BJ (cell line): ENCODE measurements at regions not wholly inside any gene's neighbourhood (a gene's known extent, or its start where the extent isn't known, plus 50 kb on each side); places are given as distances from the start of the nearest gene placed in this dataset.
A peak's percentile ranks its signal among the peaks of the same experiment; 100 is the strongest.

ENCODE experiments used
- CTCF ChIA-PET: fragments of 350-600 bp; formaldehyde crosslinking; extraction: SDS; loops from one replicate; lab custom pipeline; 2021; ENCODE audit warnings: antibody characterized with exemption, inconsistent platforms; lab: Yijun Ruan, JAX
- POLR2A ChIA-PET: fragments of 300-600 bp; sonication (Branson Sonifier 250); formaldehyde crosslinking; extraction: SDS; loops from one replicate; lab custom pipeline; 2021; ENCODE audit warnings: antibody characterized with exemption; lab: Charles Lee
- DNase-seq: peaks from one replicate; pipeline ENCODE4 v3.0.0-alpha.2; 2011; ENCODE audit warnings: low read depth
- H3K27me3 ChIP-seq: 2 replicates; pipeline ENCODE4 v1.6.0; 2011; ENCODE audit warnings: low read length; ENCODE audit not compliant: control insufficient read depth, insufficient read depth
- H3K36me3 ChIP-seq: 2 replicates; pipeline ENCODE4 v1.5.1; 2011; ENCODE audit warnings: low read length; ENCODE audit not compliant: control insufficient read depth, insufficient read depth
- H3K4me3 ChIP-seq: 2 replicates; pipeline ENCODE4 v1.5.1; 2011; ENCODE audit warnings: low read depth, mild to moderate bottlenecking, control low read depth, low read length
- TF ChIP-seq, protein P1 (sequence below): IDR thresholded peaks from 2 replicates; pipeline ENCODE4 v1.5.1; 2011; ENCODE audit warnings: low read depth, mild to moderate bottlenecking, control low read depth, inconsistent platforms, low read length, moderate library complexity; ENCODE audit not compliant: insufficient read depth

- ChIA-PET POLR2A (no interaction called here), CTCF (interaction anchor here (0.7 to 2.9 kb wide), 6 partner anchors 8 to 184 kb away, joined by 3 to 17 read pairs (median 5); no protein-coding TSS in a partner anchor)
- TF ChIP-seq, protein P1, sequence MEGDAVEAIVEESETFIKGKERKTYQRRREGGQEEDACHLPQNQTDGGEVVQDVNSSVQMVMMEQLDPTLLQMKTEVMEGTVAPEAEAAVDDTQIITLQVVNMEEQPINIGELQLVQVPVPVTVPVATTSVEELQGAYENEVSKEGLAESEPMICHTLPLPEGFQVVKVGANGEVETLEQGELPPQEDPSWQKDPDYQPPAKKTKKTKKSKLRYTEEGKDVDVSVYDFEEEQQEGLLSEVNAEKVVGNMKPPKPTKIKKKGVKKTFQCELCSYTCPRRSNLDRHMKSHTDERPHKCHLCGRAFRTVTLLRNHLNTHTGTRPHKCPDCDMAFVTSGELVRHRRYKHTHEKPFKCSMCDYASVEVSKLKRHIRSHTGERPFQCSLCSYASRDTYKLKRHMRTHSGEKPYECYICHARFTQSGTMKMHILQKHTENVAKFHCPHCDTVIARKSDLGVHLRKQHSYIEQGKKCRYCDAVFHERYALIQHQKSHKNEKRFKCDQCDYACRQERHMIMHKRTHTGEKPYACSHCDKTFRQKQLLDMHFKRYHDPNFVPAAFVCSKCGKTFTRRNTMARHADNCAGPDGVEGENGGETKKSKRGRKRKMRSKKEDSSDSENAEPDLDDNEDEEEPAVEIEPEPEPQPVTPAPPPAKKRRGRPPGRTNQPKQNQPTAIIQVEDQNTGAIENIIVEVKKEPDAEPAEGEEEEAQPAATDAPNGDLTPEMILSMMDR = no peak
- Histone ChIP-seq H3K4me3 (no peak overlapping the region), H3K27me3 (no peaks in the 10 kb centered on the region; the same call in none of the 2 replicates), H3K36me3 (no peaks in the 10 kb centered on the region)
- no peak for DNase-seq
Observed at GRCh38 chr18:24543086-24543794, 82.8 kb downstream of the HRH4 start.

GRCh38 chr18:24543795-24544498, 83.5 kb downstream of the HRH4 start:
- ChIA-PET POLR2A (no interaction called here), CTCF (interaction anchor here (0.6 to 2.9 kb wide), 9 partner anchors 9 to 337 kb away, joined by 3 to 17 read pairs (median 4); no protein-coding TSS in a partner anchor)
- no peak overlapping the region for H3K4me3 ChIP-seq
- no peaks in the 10 kb centered on the region for H3K36me3 ChIP-seq
- DNase-seq = no peak
- TF ChIP-seq, protein P1 = peak; percentile 41; the same call in 1 of the 2 replicates
- H3K27me3 ChIP-seq = no peaks in the 10 kb centered on the region; the same call in none of the 2 replicates

DNA sequence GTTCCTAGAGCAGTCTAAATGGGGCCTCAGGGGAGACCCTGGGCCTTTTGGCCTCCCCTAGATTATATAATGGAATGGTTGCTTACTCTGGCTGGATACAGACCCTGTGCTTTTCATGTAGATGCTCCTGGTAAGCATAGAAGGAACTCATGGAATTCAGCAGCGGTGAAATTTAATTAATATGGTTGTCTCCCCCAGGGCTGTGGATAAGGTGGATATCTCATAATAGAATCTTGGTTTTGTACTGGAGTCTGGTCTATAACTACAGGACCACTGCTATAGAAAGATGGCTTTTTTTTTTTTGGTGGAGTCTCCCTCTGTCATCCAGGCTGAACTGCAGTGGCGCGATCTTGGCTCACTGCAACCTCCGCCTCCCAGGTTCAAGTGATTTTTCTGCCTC, 84.5 kb downstream of the HRH4 start:
- no peaks in the 10 kb centered on the region for H3K36me3 ChIP-seq
- DNase-seq = no peak
- no peak overlapping the region for H3K4me3 ChIP-seq
- TF ChIP-seq, protein P1 = no peak
- ChIA-PET POLR2A (no interaction called here), CTCF (interaction anchor here (0.6 to 2.9 kb wide), 4 partner anchors 8 to 182 kb away, joined by 3 to 17 read pairs (median 4); no protein-coding TSS in a partner anchor)
- H3K27me3 ChIP-seq = no peaks in the 10 kb centered on the region; the same call in none of the 2 replicates

GRCh38 chr18:24545651-24546050, 85.2 kb downstream of the HRH4 start:
- Histone ChIP-seq H3K4me3 (no peak overlapping the region), H3K36me3 (no peaks in the 10 kb centered on the region), H3K27me3 (no peaks in the 10 kb centered on the region; the same call in none of the 2 replicates)
- ChIA-PET POLR2A (interaction anchor here (0.6 kb wide), 1 partner anchor 58 kb away, joined by 3 read pairs; no protein-coding TSS in a partner anchor), CTCF (interaction anchor here (0.9 to 2.9 kb wide), 3 partner anchors 9 to 181 kb away, joined by 3 to 17 read pairs (median 5); no protein-coding TSS in a partner anchor)
- TF ChIP-seq, protein P1 = no peak
- no peak for DNase-seq

GRCh38 chr18:24546307-24546706, 85.9 kb downstream of the HRH4 start:
- no peaks in the 10 kb centered on the region for H3K36me3 ChIP-seq
- ChIA-PET POLR2A (interaction anchor here (0.6 kb wide), 1 partner anchor 59 kb away, joined by 3 read pairs; no protein-coding TSS in a partner anchor), CTCF (interaction anchor here (0.6 to 2.0 kb wide), 3 partner anchors 10 to 94 kb away, joined by 3 to 5 read pairs (median 3); no protein-coding TSS in a partner anchor)
- no peaks in the 10 kb centered on the region; the same call in none of the 2 replicates for H3K27me3 ChIP-seq
- TF ChIP-seq, protein P1 = no peak
- no peak for DNase-seq
- H3K4me3 ChIP-seq = no peak overlapping the region
